Thoracic aorta (tissue), 2 donors: ENCODE measurements at regions not wholly inside any gene's neighbourhood (a gene's known extent, or its start where the extent isn't known, plus 50 kb on each side); places are given as distances from the start of the nearest gene placed in this dataset.

Experiments used
- ATAC-seq: fragments of 150-250 bp; one replicate; pipeline ENCODE4 v1.8.0; 2017; ENCODE audit warnings: low read depth; ENCODE audit not compliant: insufficient number of reproducible peaks, low FRiP score
- DNase-seq: peaks from one replicate; pipeline ENCODE4 v3.0.0-alpha.2; 2020; ENCODE audit warnings: low spot score
- H3K27ac ChIP-seq, 2 donors: fragments of 200-600 bp; sonication (generic); 1 replicate in 1 of 2; 2 replicates in 1 of 2; pipeline ENCODE4 v1.5.1; 2016; ENCODE audit warnings: mild to moderate bottlenecking in 2 of 2, moderate library complexity in 2 of 2
- H3K27me3 ChIP-seq: fragments of 200-600 bp; sonication (generic); replicated peaks from 2 replicates; pipeline ENCODE4 v1.6.0; 2016; ENCODE audit warnings: mild to moderate bottlenecking; ENCODE audit not compliant: insufficient read depth
- H3K36me3 ChIP-seq: fragments of 200-600 bp; sonication (generic); one replicate; pipeline ENCODE4 v1.5.1; 2016
- H3K4me1 ChIP-seq, 2 donors: fragments of 200-600 bp; sonication (generic); 1 replicate in 1 of 2; 2 replicates in 1 of 2; pipeline versions ENCODE4 v1.5.1 to v1.6.0; 2016; ENCODE audit warnings: low read depth in 2 of 2, mild to moderate bottlenecking in 1 of 2; ENCODE audit not compliant: control insufficient read depth in 1 of 2
- H3K4me3 ChIP-seq: fragments of 200-600 bp; sonication (generic); 2 replicates; pipeline ENCODE4 v1.5.1; 2016; ENCODE audit warnings: mild to moderate bottlenecking
- H3K9me3 ChIP-seq: fragments of 200-600 bp; sonication (generic); 2 replicates; pipeline ENCODE4 v1.5.1; 2016
- CTCF ChIP-seq: fragments of 200-600 bp; sonication (generic); IDR thresholded peaks from one replicate; pipeline ENCODE4 v1.5.1; 2019; ENCODE audit warnings: antibody characterized with exemption

- no peak for TF ChIP-seq CTCF
- Histone ChIP-seq H3K36me3 (no peaks in the 10 kb centered on the region), H3K9me3 (no peaks in the 10 kb centered on the region)
These were observed 62.9 kb upstream of the SPATA13 start for GRCh38 chr13:24097667-24098066.

GRCh38 chr13:24099490-24099889 lies 61.0 kb upstream of the SPATA13 start:
- DNase-seq: no peak
- H3K27me3 ChIP-seq: no peaks in the 10 kb centered on the region
- H3K9me3 ChIP-seq: no peaks in the 10 kb centered on the region
- H3K36me3 ChIP-seq: no peaks in the 10 kb centered on the region
- no peaks in the 10 kb centered on the region for H3K4me1 ChIP-seq
- no peak overlapping the region for H3K27ac ChIP-seq
- ATAC-seq: no peak
- no peak for TF ChIP-seq CTCF
- no peak overlapping the region for H3K4me3 ChIP-seq

More at GRCh38 chr13:24097667-24098066, 62.9 kb upstream of the SPATA13 start:
- Histone ChIP-seq H3K27me3 (no peaks in the 10 kb centered on the region), H3K4me3 (no peak overlapping the region), H3K27ac (no peak overlapping the region), H3K4me1 (no peaks in the 10 kb centered on the region)
- ATAC-seq (no peak), DNase-seq (no peak)

- no peak for TF ChIP-seq CTCF
- H3K4me3 ChIP-seq: no peak overlapping the region
- no peaks in the 10 kb centered on the region for H3K4me1 ChIP-seq
- no peaks in the 10 kb centered on the region for H3K9me3 ChIP-seq
- ATAC-seq: no peak
- no peak for DNase-seq
- no peaks in the 10 kb centered on the region for H3K36me3 ChIP-seq
- H3K27me3 ChIP-seq: no peaks in the 10 kb centered on the region
- H3K27ac ChIP-seq: no peak overlapping the region
These were observed 60.3 kb upstream of the SPATA13 start for GRCh38 chr13:24100188-24100587.

- no peak for DNase-seq
- no peak overlapping the region for H3K4me3 ChIP-seq
These were observed 56.6 kb upstream of the SPATA13 start for GRCh38 chr13:24103782-24104372.

GRCh38 chr13:24104723-24105122 lies 55.8 kb upstream of the SPATA13 start:
- no peaks in the 10 kb centered on the region for H3K36me3 ChIP-seq
- no peaks in the 10 kb centered on the region for H3K9me3 ChIP-seq
- H3K27me3 ChIP-seq: no peaks in the 10 kb centered on the region
- ATAC-seq (no peak), DNase-seq (no peak)
- no peak overlapping the region for H3K4me3 ChIP-seq
- H3K4me1 ChIP-seq: no peaks in the 10 kb centered on the region
- no peak for TF ChIP-seq CTCF
- no peak overlapping the region for H3K27ac ChIP-seq

More at GRCh38 chr13:24103782-24104372, 56.6 kb upstream of the SPATA13 start:
- Histone ChIP-seq H3K27me3 (no peaks in the 10 kb centered on the region), H3K36me3 (no peaks in the 10 kb centered on the region), H3K4me1 (no peaks in the 10 kb centered on the region), H3K9me3 (no peaks in the 10 kb centered on the region), H3K27ac (no peak overlapping the region)
- ATAC-seq: no peak
- no peak for TF ChIP-seq CTCF
